NT2/D1 (cell line): ENCODE measurements at regions not wholly inside any gene's neighbourhood (a gene's known extent, or its start where the extent isn't known, plus 50 kb on each side); places are given as distances from the start of the nearest gene placed in this dataset.
"Not testable (repeated sequence)": the region's sequence is repeated elsewhere in the genome, so short reads cannot be mapped to it uniquely, and the experiment has no call there.

Source experiments
- SUZ12 ChIP-seq: IDR thresholded peaks from 2 replicates; pipeline ENCODE4 v1.6.1; 2011; ENCODE audit not compliant: insufficient read length, insufficient read depth; ENCODE audit errors: extremely low read depth
- YY1 ChIP-seq: IDR thresholded peaks from 2 replicates; pipeline ENCODE4 v1.6.1; 2011; ENCODE audit not compliant: insufficient read length, insufficient read depth
- ZNF274 ChIP-seq: IDR thresholded peaks from 2 replicates; pipeline ENCODE4 v1.6.1; 2011; ENCODE audit warnings: mild to moderate bottlenecking, low read depth, low read length

GRCh38 chr3:78344267-78344666 lies 1304.4 kb downstream of the ROBO2 start:
- TF ChIP-seq ZNF274, YY1, SUZ12: not testable (repeated sequence)
